ENCODE measurements at regions not wholly inside any gene's neighbourhood (a gene's known extent, or its start where the extent isn't known, plus 50 kb on each side); places are given as distances from the start of the nearest gene placed in this dataset.

GRCh38 chr16:59754854-59755253, 1020.7 kb upstream of the GOT2 start:
- FAIRE-seq (no peak), DNase-seq (ENCODE audit: low read depth) (no peak)
- TF ChIP-seq CTCF (IDR thresholded peaks at IDR 0.05; ENCODE audit: insufficient read depth, low read length, severe bottlenecking): no peak
- Histone ChIP-seq H3K27me3 (ENCODE audit: control insufficient read depth, insufficient read depth, low read length) (no peaks in the 10 kb centered on the region), H3K36me3 (ENCODE audit: control insufficient read depth, insufficient read depth, low read length) (no peaks in the 10 kb centered on the region), H3K4me3 (ENCODE audit: low read depth, low read length) (no peak overlapping the region)

DNA sequence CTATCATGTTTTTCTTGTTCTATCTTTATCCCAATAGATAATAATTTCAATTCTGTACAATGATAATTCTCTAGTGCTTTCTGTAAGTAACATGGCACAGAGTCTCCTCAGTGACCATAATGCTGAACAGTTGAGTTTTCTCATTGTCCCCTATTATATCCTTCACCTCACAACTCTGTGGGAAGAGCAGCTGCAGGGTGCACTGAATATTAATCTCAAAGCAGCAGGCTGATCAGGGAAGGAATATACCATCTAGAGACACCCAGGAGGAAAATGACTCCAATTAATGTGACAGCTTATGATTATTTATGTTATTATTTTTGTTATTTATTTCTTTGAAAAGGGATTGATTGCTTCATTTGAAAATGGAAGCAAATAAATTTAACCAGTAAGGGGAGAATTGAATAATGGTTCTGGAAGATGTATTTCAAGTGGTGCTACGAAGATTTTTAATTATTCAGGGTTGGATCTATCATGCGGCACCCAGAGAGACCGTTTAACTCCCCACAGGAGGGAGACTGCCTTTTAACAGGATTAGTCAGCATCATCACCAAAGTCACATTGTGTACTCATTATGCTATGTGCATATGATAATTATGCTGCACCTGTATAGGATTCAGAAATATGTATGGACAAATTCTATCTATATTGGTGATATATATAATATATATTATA, 1015.7 kb upstream of the GOT2 start:
- no peak for FAIRE-seq

DNA sequence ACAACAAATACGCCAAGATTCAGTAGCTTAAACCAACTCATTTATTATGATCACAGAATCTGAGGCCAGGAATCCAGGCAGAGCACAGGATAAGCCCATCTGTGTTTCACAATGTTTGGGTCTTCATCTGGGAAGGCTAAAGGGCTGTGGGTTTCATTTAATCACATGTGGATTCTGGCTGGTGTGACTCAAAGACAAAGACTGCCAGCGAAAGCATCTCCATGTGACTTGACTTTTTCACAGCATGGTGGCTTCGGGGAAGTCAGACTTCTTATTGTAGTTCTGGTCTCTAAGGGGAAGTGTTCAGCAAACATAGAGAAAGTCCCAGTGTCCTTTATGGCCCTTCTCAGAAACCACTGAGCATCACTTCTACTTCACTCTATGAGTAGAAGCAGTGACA, 1014.4 kb upstream of the GOT2 start:
- FAIRE-seq: peak; percentile 52
- no peak for TF ChIP-seq CTCF (IDR thresholded peaks at IDR 0.05; ENCODE audit: insufficient read depth, low read length, severe bottlenecking)
- DNase-seq (ENCODE audit: low read depth): no peak

More for the DNA sequence above, 1015.7 kb upstream of the GOT2 start:
- Histone ChIP-seq H3K4me3 (ENCODE audit: low read depth, low read length) (no peak overlapping the region), H3K27me3 (ENCODE audit: control insufficient read depth, insufficient read depth, low read length) (no peaks in the 10 kb centered on the region), H3K36me3 (ENCODE audit: control insufficient read depth, insufficient read depth, low read length) (no peaks in the 10 kb centered on the region)
- no peak for TF ChIP-seq CTCF (IDR thresholded peaks at IDR 0.05; ENCODE audit: insufficient read depth, low read length, severe bottlenecking)
- no peak for DNase-seq (ENCODE audit: low read depth)

DNA sequence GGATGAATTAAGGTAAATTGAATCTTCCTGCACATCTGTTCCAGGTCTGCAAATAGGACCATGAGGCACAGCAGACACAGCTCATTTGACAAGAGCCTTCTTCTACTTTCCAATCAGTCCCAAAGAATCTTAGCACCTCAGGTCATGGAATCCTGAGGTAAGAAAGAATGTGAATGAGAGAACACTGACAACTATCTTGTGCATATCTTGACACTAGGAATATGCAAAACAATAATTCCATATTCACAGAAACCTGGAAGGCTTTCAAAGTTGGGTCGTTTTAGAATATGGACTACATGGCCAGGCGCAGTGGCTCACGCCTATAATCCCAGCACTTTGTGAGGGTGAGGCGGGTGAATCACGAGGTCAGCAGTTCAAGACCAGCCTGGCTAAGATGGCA, 1009.4 kb upstream of the GOT2 start:
- no peaks in the 10 kb centered on the region for H3K27me3 ChIP-seq (ENCODE audit: control insufficient read depth, insufficient read depth, low read length)
- no peak for TF ChIP-seq CTCF (IDR thresholded peaks at IDR 0.05; ENCODE audit: insufficient read depth, low read length, severe bottlenecking)
- no peak for FAIRE-seq
- no peak for DNase-seq (ENCODE audit: low read depth)
- H3K36me3 ChIP-seq (ENCODE audit: control insufficient read depth, insufficient read depth, low read length): no peaks in the 10 kb centered on the region
- H3K4me3 ChIP-seq (ENCODE audit: low read depth, low read length): no peak overlapping the region

More for the DNA sequence above, 1014.4 kb upstream of the GOT2 start:
- Histone ChIP-seq H3K27me3 (ENCODE audit: control insufficient read depth, insufficient read depth, low read length) (no peaks in the 10 kb centered on the region), H3K36me3 (ENCODE audit: control insufficient read depth, insufficient read depth, low read length) (no peaks in the 10 kb centered on the region), H3K4me3 (ENCODE audit: low read depth, low read length) (no peak overlapping the region)

GRCh38 chr16:59740858-59741257, 1006.7 kb upstream of the GOT2 start:
- FAIRE-seq (no peak), DNase-seq (ENCODE audit: low read depth) (no peak)
- TF ChIP-seq CTCF (IDR thresholded peaks at IDR 0.05; ENCODE audit: insufficient read depth, low read length, severe bottlenecking): no peak

DNA sequence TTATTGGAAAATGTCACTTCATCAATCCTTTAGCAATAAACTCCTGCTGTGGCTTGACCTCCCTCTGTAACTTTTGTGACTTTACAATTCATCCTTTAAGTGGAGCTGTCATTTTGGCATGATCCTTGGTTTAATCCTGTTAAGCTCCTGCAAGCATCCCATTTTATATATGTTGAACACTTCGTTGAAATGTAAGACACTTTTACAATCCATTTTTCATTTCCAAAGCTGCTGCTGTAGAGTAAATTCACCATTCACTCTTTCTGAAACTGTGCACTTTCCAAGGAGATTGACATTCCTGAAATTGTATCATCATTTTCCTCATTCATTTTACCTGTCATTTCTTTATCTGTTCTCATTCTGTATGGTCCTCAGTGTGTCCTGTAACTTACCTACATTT, 1003.2 kb upstream of the GOT2 start:
- TF ChIP-seq CTCF (IDR thresholded peaks at IDR 0.05; ENCODE audit: insufficient read depth, low read length, severe bottlenecking): no peak

More at GRCh38 chr16:59740858-59741257, 1006.7 kb upstream of the GOT2 start:
- Histone ChIP-seq H3K4me3 (ENCODE audit: low read depth, low read length) (no peak overlapping the region), H3K36me3 (ENCODE audit: control insufficient read depth, insufficient read depth, low read length) (no peaks in the 10 kb centered on the region), H3K27me3 (ENCODE audit: control insufficient read depth, insufficient read depth, low read length) (no peaks in the 10 kb centered on the region)

More for the DNA sequence above, 1003.2 kb upstream of the GOT2 start:
- DNase-seq (ENCODE audit: low read depth): no peak
- Histone ChIP-seq H3K36me3 (ENCODE audit: control insufficient read depth, insufficient read depth, low read length) (no peaks in the 10 kb centered on the region), H3K27me3 (ENCODE audit: control insufficient read depth, insufficient read depth, low read length) (no peaks in the 10 kb centered on the region), H3K4me3 (ENCODE audit: low read depth, low read length) (no peak overlapping the region)
- no peak for FAIRE-seq

All from bronchial epithelial cell (primary cell).